ENCODE measurements at regions not wholly inside any gene's neighbourhood (a gene's known extent, or its start where the extent isn't known, plus 50 kb on each side); places are given as distances from the start of the nearest gene placed in this dataset.

DNA sequence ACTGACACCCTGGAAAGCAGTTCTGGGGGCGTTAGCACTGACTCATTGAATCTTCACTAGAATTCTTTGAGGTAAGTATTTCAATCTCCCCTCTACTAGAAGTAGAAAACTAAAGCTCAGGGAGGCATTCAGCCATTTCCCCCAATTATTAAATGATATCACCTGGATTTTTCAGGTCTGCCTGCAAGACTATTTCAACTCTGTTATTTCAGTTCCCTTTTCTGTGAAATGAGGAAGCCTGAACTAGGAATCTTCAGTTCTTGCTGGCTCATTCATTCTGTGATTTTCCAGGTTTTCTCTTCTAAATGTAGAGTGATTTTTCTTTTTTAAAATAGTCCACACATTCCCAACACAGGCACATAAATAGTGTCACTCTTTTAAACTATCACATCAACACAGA lies 337.0 kb upstream of the NR5A2 start:
- no peak for DNase-seq
- no peak overlapping the region for H3K4me3 Mint-ChIP-seq
- no peaks in the 10 kb centered on the region for H3K9me3 Mint-ChIP-seq
- Histone ChIP-seq H3K27ac (ENCODE audit: low read depth, low read length) (no peak overlapping the region), H3K9me3 (ENCODE audit: low read length) (no peaks in the 10 kb centered on the region), H3K27me3 (ENCODE audit: insufficient read depth, low read length, poor library complexity, severe bottlenecking) (no peaks in the 10 kb centered on the region), H3K4me1 (ENCODE audit: insufficient read depth, low read length) (no peaks in the 10 kb centered on the region), H3K36me3 (ENCODE audit: insufficient read depth, low read length) (no peaks in the 10 kb centered on the region), H3K4me3 (ENCODE audit: low read length) (no peak overlapping the region)
- ChIA-PET POLR2A (no interaction called here), CTCF (interaction anchor here (1.1 kb wide), 1 partner anchor 617 kb away, joined by 3 read pairs; no protein-coding TSS in a partner anchor)
- peaks cover 13 to 60% of the 10 kb centered on the region in 2 donors for H3K27me3 Mint-ChIP-seq
- H3K4me1 Mint-ChIP-seq = no peaks in the 10 kb centered on the region
- H3K27ac Mint-ChIP-seq = no peak overlapping the region
- no peaks in the 10 kb centered on the region for H3K36me3 Mint-ChIP-seq

- ChIA-PET POLR2A (no interaction called here), CTCF (no interaction called here)
- no peak for DNase-seq
- Mint-ChIP-seq H3K27ac (no peak overlapping the region), H3K4me1 (no peaks in the 10 kb centered on the region), H3K4me3 (no peak overlapping the region), H3K36me3 (no peaks in the 10 kb centered on the region), H3K27me3 (peaks cover 16 to 61% of the 10 kb centered on the region in 2 donors), H3K9me3 (no peaks in the 10 kb centered on the region)
- H3K9me3 ChIP-seq (ENCODE audit: low read length) = no peaks in the 10 kb centered on the region
- H3K4me3 ChIP-seq (ENCODE audit: low read length) = no peak overlapping the region
- H3K27ac ChIP-seq (ENCODE audit: low read depth, low read length) = no peak overlapping the region
- no peaks in the 10 kb centered on the region for H3K36me3 ChIP-seq (ENCODE audit: insufficient read depth, low read length)
- no peaks in the 10 kb centered on the region for H3K4me1 ChIP-seq (ENCODE audit: insufficient read depth, low read length)
- no peaks in the 10 kb centered on the region for H3K27me3 ChIP-seq (ENCODE audit: insufficient read depth, low read length, poor library complexity, severe bottlenecking)
Observed at GRCh38 chr1:199691540-199691939, 336.0 kb upstream of the NR5A2 start.

GRCh38 chr1:199693724-199694123 lies 333.8 kb upstream of the NR5A2 start:
- no peaks in the 10 kb centered on the region for H3K4me1 ChIP-seq (ENCODE audit: insufficient read depth, low read length)
- H3K27me3 ChIP-seq (ENCODE audit: insufficient read depth, low read length, poor library complexity, severe bottlenecking) = no peaks in the 10 kb centered on the region
- CTCF ChIA-PET = no interaction called here
- no peak overlapping the region for H3K4me3 ChIP-seq (ENCODE audit: low read length)
- H3K27ac ChIP-seq (ENCODE audit: low read depth, low read length) = no peak overlapping the region
- H3K36me3 Mint-ChIP-seq = no peaks in the 10 kb centered on the region
- no peak for DNase-seq
- H3K9me3 Mint-ChIP-seq = no peaks in the 10 kb centered on the region
- no peaks in the 10 kb centered on the region for H3K4me1 Mint-ChIP-seq
- POLR2A ChIA-PET = no interaction called here
- no peaks in the 10 kb centered on the region for H3K36me3 ChIP-seq (ENCODE audit: insufficient read depth, low read length)
- H3K27ac Mint-ChIP-seq = no peak overlapping the region
- no peaks in the 10 kb centered on the region for H3K9me3 ChIP-seq (ENCODE audit: low read length)
- H3K27me3 Mint-ChIP-seq = peaks cover 16 to 53% of the 10 kb centered on the region in 2 donors
- H3K4me3 Mint-ChIP-seq = no peak overlapping the region

DNA sequence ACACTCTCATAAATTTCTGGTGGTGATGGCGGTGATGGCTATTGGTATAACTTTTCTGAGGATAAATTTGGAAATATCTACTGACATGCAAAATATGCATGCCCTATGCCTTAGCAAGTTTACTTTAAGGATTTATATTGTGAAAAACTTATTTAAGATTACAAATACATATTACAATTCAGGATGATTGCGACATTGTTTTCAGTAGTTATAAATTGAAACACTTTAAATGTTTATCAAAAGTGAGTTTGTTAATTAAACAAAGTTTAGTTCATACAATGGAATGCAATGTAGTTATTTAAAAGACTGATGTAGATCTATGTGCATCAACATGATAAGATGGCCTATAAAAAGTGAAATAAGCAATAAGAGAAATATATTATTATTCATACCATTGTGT lies 331.3 kb upstream of the NR5A2 start:
- H3K4me1 ChIP-seq (ENCODE audit: insufficient read depth, low read length) = no peaks in the 10 kb centered on the region
- no peaks in the 10 kb centered on the region for H3K36me3 Mint-ChIP-seq
- H3K36me3 ChIP-seq (ENCODE audit: insufficient read depth, low read length) = no peaks in the 10 kb centered on the region
- DNase-seq = no peak
- no peaks in the 10 kb centered on the region for H3K27me3 ChIP-seq (ENCODE audit: insufficient read depth, low read length, poor library complexity, severe bottlenecking)
- peaks cover 13 to 38% of the 10 kb centered on the region in 2 donors for H3K27me3 Mint-ChIP-seq
- H3K27ac ChIP-seq (ENCODE audit: low read depth, low read length) = no peak overlapping the region
- CTCF ChIA-PET = no interaction called here
- POLR2A ChIA-PET = no interaction called here
- H3K9me3 ChIP-seq (ENCODE audit: low read length) = no peaks in the 10 kb centered on the region
- no peak overlapping the region for H3K27ac Mint-ChIP-seq
- no peaks in the 10 kb centered on the region for H3K9me3 Mint-ChIP-seq
- H3K4me3 Mint-ChIP-seq = no peak overlapping the region
- H3K4me1 Mint-ChIP-seq = peaks cover 2 to 9% (median 4%) of the 10 kb centered on the region in 3 donors
- H3K4me3 ChIP-seq (ENCODE audit: low read length) = no peak overlapping the region

- peaks cover 9 to 23% of the 10 kb centered on the region in 2 donors for H3K27me3 Mint-ChIP-seq
- H3K4me3 Mint-ChIP-seq = no peak overlapping the region
- peaks cover 2 to 9% (median 4%) of the 10 kb centered on the region in 3 donors for H3K4me1 Mint-ChIP-seq
- H3K4me3 ChIP-seq (ENCODE audit: low read length) = no peak overlapping the region
- no peaks in the 10 kb centered on the region for H3K36me3 Mint-ChIP-seq
- H3K36me3 ChIP-seq (ENCODE audit: insufficient read depth, low read length) = no peaks in the 10 kb centered on the region
- H3K4me1 ChIP-seq (ENCODE audit: insufficient read depth, low read length) = no peaks in the 10 kb centered on the region
- H3K27ac Mint-ChIP-seq = no peak overlapping the region
- CTCF ChIA-PET = no interaction called here
- DNase-seq = no peak
- no peak overlapping the region for H3K27ac ChIP-seq (ENCODE audit: low read depth, low read length)
- H3K27me3 ChIP-seq (ENCODE audit: insufficient read depth, low read length, poor library complexity, severe bottlenecking) = no peaks in the 10 kb centered on the region
- POLR2A ChIA-PET = no interaction called here
- H3K9me3 Mint-ChIP-seq = no peaks in the 10 kb centered on the region
- H3K9me3 ChIP-seq (ENCODE audit: low read length) = no peaks in the 10 kb centered on the region
Observed at GRCh38 chr1:199698222-199698621, 329.3 kb upstream of the NR5A2 start.

GRCh38 chr1:199700551-199700950 lies 327.0 kb upstream of the NR5A2 start:
- ChIA-PET CTCF (no interaction called here), POLR2A (no interaction called here)
- Mint-ChIP-seq H3K4me3 (peak overlapping the region in 1 of 7 donors; percentile 7), H3K27ac (no peak overlapping the region), H3K36me3 (no peaks in the 10 kb centered on the region), H3K4me1 (peaks cover 2 to 9% (median 4%) of the 10 kb centered on the region in 3 donors), H3K9me3 (no peaks in the 10 kb centered on the region), H3K27me3 (peaks cover 4 to 13% of the 10 kb centered on the region in 2 donors)
- no peak for DNase-seq
- Histone ChIP-seq H3K9me3 (ENCODE audit: low read length) (no peaks in the 10 kb centered on the region), H3K4me1 (ENCODE audit: insufficient read depth, low read length) (no peaks in the 10 kb centered on the region), H3K27me3 (ENCODE audit: insufficient read depth, low read length, poor library complexity, severe bottlenecking) (no peaks in the 10 kb centered on the region), H3K36me3 (ENCODE audit: insufficient read depth, low read length) (no peaks in the 10 kb centered on the region), H3K27ac (ENCODE audit: low read depth, low read length) (no peak overlapping the region), H3K4me3 (ENCODE audit: low read length) (no peak overlapping the region)

DNA sequence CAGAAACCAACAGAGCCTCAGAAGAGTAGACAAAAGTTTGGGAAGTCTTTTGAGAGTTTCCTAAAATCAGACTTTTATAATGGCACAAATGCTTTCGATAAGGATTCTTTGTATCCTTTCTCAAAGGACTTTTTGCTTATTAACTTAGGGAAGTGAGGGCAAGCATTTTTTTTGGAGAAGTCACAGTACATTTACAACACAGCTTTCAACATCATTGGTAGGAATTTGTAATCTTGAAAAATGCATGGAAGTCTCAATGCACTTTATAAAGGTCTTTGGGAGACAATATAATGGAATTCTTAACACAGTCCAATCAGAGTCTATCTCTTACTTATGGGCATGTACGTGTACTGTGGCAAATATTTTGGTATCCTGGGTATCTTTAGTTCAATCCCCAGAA lies 325.8 kb upstream of the NR5A2 start:
- Histone ChIP-seq H3K27ac (ENCODE audit: low read depth, low read length) (no peak overlapping the region), H3K4me3 (ENCODE audit: low read length) (no peak overlapping the region), H3K27me3 (ENCODE audit: insufficient read depth, low read length, poor library complexity, severe bottlenecking) (no peaks in the 10 kb centered on the region), H3K9me3 (ENCODE audit: low read length) (no peaks in the 10 kb centered on the region), H3K36me3 (ENCODE audit: insufficient read depth, low read length) (no peaks in the 10 kb centered on the region), H3K4me1 (ENCODE audit: insufficient read depth, low read length) (no peaks in the 10 kb centered on the region)
- H3K4me1 Mint-ChIP-seq = peaks cover 2 to 9% (median 4%) of the 10 kb centered on the region in 3 donors
- H3K27me3 Mint-ChIP-seq = peaks cover 1 to 18% of the 10 kb centered on the region in 2 donors
- H3K36me3 Mint-ChIP-seq = no peaks in the 10 kb centered on the region
- CTCF ChIA-PET = no interaction called here
- DNase-seq = no peak
- no peak overlapping the region for H3K4me3 Mint-ChIP-seq
- H3K9me3 Mint-ChIP-seq = no peaks in the 10 kb centered on the region
- H3K27ac Mint-ChIP-seq = no peak overlapping the region
- POLR2A ChIA-PET = no interaction called here

- no peaks in the 10 kb centered on the region for H3K36me3 Mint-ChIP-seq
- no peak overlapping the region for H3K4me3 Mint-ChIP-seq
- no peak for DNase-seq
- Histone ChIP-seq H3K27ac (ENCODE audit: low read depth, low read length) (no peak overlapping the region), H3K4me1 (ENCODE audit: insufficient read depth, low read length) (no peaks in the 10 kb centered on the region), H3K36me3 (ENCODE audit: insufficient read depth, low read length) (no peaks in the 10 kb centered on the region), H3K27me3 (ENCODE audit: insufficient read depth, low read length, poor library complexity, severe bottlenecking) (no peaks in the 10 kb centered on the region), H3K4me3 (ENCODE audit: low read length) (no peak overlapping the region), H3K9me3 (ENCODE audit: low read length) (no peaks in the 10 kb centered on the region)
- H3K4me1 Mint-ChIP-seq = peaks cover 2 to 9% (median 4%) of the 10 kb centered on the region in 3 donors
- H3K27me3 Mint-ChIP-seq = peaks cover 0 to 25% of the 10 kb centered on the region in 2 donors
- CTCF ChIA-PET = no interaction called here
- POLR2A ChIA-PET = no interaction called here
- H3K27ac Mint-ChIP-seq = no peak overlapping the region
- no peaks in the 10 kb centered on the region for H3K9me3 Mint-ChIP-seq
Observed at GRCh38 chr1:199704231-199704630, 323.3 kb upstream of the NR5A2 start.

GRCh38 chr1:199705825-199706224 lies 321.7 kb upstream of the NR5A2 start:
- Histone ChIP-seq H3K27ac (ENCODE audit: low read depth, low read length) (no peak overlapping the region), H3K36me3 (ENCODE audit: insufficient read depth, low read length) (no peaks in the 10 kb centered on the region), H3K4me1 (ENCODE audit: insufficient read depth, low read length) (no peaks in the 10 kb centered on the region), H3K4me3 (ENCODE audit: low read length) (no peak overlapping the region), H3K27me3 (ENCODE audit: insufficient read depth, low read length, poor library complexity, severe bottlenecking) (peaks cover 5% of the 10 kb centered on the region), H3K9me3 (ENCODE audit: low read length) (peaks cover 5% of the 10 kb centered on the region)
- peaks cover 0 to under 1% (median 0%) of the 10 kb centered on the region in 3 donors for H3K4me1 Mint-ChIP-seq
- no peaks in the 10 kb centered on the region for H3K36me3 Mint-ChIP-seq
- no peak overlapping the region for H3K27ac Mint-ChIP-seq
- peaks cover 7 to 12% (median 8%) of the 10 kb centered on the region in 5 donors for H3K9me3 Mint-ChIP-seq
- DNase-seq = no peak
- POLR2A ChIA-PET = no interaction called here
- H3K4me3 Mint-ChIP-seq = no peak overlapping the region
- H3K27me3 Mint-ChIP-seq = peaks cover 5 to 32% of the 10 kb centered on the region in 2 donors
- CTCF ChIA-PET = no interaction called here

All from CD8-positive, alpha-beta memory T cell (primary cell).